Stomach (tissue), 4 donors: ENCODE measurements at regions not wholly inside any gene's neighbourhood (a gene's known extent, or its start where the extent isn't known, plus 50 kb on each side); places are given as distances from the start of the nearest gene placed in this dataset.

ENCODE experiments used
- CTCF ChIP-seq, 7 experiments: fragments of 450-650 bp in 4 of 7; fragments of 200-600 bp in 3 of 7; sonication (generic) in 3 of 7; IDR thresholded peaks; one replicate each; pipeline ENCODE4 v1.5.1; 2016 to 2019; ENCODE audit warnings: antibody characterized with exemption in 7 of 7, control low read depth in 2 of 7, mild to moderate bottlenecking in 1 of 7
- POLR2A ChIP-seq, 4 donors: fragments of 450-650 bp; IDR thresholded peaks; one replicate each; pipeline ENCODE4 v1.6.1; 2016; ENCODE audit warnings: antibody characterized with exemption in 4 of 4, control low read depth in 2 of 4, mild to moderate bottlenecking in 1 of 4, moderate library complexity in 1 of 4
- POLR2AphosphoS5 ChIP-seq, 3 donors: sonication (generic); formaldehyde crosslinking; IDR thresholded peaks; one replicate each; pipeline ENCODE4 v1.6.1; 2016; ENCODE audit warnings: antibody characterized with exemption in 3 of 3

DNA sequence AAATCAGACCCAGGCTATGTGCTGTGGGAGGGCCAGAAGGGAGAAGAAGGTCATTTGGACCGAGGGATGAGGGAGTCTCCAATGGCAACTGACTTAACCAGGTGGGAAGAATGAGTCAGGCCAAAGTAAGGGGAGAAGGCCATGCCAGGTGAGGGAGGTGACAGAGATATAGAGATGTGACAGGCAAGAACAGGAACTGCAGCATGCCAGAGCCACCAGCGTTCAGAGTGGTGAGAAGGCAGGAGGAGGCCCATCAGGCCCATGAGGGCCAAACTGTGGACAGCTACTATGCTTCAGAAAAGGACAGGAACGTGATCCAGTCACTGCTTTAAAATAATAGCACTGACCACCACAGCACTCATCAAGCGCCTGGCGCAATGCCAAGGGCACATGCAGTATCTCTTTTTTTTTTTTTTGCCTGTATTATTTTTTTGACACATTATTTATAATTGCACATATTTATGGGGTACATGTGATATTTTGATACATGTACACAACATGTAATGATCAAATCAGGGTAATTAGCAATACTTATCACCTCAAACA, 154.3 kb upstream of the IGF1R start:
- TF ChIP-seq CTCF (IDR thresholded peaks at IDR 0.05) (no peak), POLR2A (IDR thresholded peaks at IDR 0.05) (no peak), POLR2AphosphoS5 (IDR thresholded peaks at IDR 0.05) (no peak)
